Neural cell (in vitro differentiated cells): ENCODE measurements at regions not wholly inside any gene's neighbourhood (a gene's known extent, or its start where the extent isn't known, plus 50 kb on each side); places are given as distances from the start of the nearest gene placed in this dataset.

Experiments
- EP300 ChIP-seq: fragments of 450-650 bp; conservative IDR thresholded peaks from 2 replicates; pipeline ENCODE4 v1.6.1; 2014; ENCODE audit warnings: antibody characterized with exemption, mild to moderate bottlenecking, moderate library complexity; ENCODE audit not compliant: poor library complexity, severe bottlenecking
- POLR2AphosphoS5 ChIP-seq: IDR thresholded peaks from 2 replicates; pipeline ENCODE4 v1.6.1; 2012
- RAD21 ChIP-seq: fragments of 450-650 bp; conservative IDR thresholded peaks from 2 replicates; pipeline ENCODE4 v1.6.1; 2014; ENCODE audit warnings: antibody characterized with exemption, mild to moderate bottlenecking, moderate library complexity
- REST ChIP-seq: IDR thresholded peaks from 2 replicates; pipeline ENCODE4 v1.6.1; 2012; ENCODE audit warnings: borderline replicate concordance
- TAF1 ChIP-seq: IDR thresholded peaks from 2 replicates; pipeline ENCODE4 v1.6.1; 2012; ENCODE audit warnings: low read depth
- TF ChIP-seq, protein P1 (sequence below): fragments of 450-650 bp; IDR thresholded peaks from 2 replicates; pipeline ENCODE4 v1.5.1; 2014; ENCODE audit warnings: antibody characterized with exemption, mild to moderate bottlenecking, moderate library complexity; ENCODE audit not compliant: poor library complexity, severe bottlenecking

- TF ChIP-seq, protein P1, sequence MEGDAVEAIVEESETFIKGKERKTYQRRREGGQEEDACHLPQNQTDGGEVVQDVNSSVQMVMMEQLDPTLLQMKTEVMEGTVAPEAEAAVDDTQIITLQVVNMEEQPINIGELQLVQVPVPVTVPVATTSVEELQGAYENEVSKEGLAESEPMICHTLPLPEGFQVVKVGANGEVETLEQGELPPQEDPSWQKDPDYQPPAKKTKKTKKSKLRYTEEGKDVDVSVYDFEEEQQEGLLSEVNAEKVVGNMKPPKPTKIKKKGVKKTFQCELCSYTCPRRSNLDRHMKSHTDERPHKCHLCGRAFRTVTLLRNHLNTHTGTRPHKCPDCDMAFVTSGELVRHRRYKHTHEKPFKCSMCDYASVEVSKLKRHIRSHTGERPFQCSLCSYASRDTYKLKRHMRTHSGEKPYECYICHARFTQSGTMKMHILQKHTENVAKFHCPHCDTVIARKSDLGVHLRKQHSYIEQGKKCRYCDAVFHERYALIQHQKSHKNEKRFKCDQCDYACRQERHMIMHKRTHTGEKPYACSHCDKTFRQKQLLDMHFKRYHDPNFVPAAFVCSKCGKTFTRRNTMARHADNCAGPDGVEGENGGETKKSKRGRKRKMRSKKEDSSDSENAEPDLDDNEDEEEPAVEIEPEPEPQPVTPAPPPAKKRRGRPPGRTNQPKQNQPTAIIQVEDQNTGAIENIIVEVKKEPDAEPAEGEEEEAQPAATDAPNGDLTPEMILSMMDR = no peak
- TF ChIP-seq EP300 = no peak
- TF ChIP-seq POLR2AphosphoS5 = no peak
- no peak for TF ChIP-seq RAD21
- no peak for TF ChIP-seq REST
- TF ChIP-seq TAF1 = no peak
Measured at GRCh38 chr1:219292341-219292740, 118.7 kb downstream of the LYPLAL1 start.
